Esophagus muscularis mucosa (tissue), 4 donors: ENCODE measurements at regions not wholly inside any gene's neighbourhood (a gene's known extent, or its start where the extent isn't known, plus 50 kb on each side); places are given as distances from the start of the nearest gene placed in this dataset.

Source experiments
- DNase-seq: peaks from one replicate; pipeline ENCODE4 v3.0.0-alpha.2; 2017; ENCODE audit errors: extremely low spot score
- H3K27ac ChIP-seq, 4 donors: fragments of 200-600 bp; sonication (generic); replicated peaks in 1 of 4; 1 replicate in 3 of 4; 2 replicates in 1 of 4; pipeline ENCODE4 v1.5.1; 2016 to 2019; ENCODE audit warnings: mild to moderate bottlenecking in 1 of 4
- H3K27me3 ChIP-seq, 4 donors: fragments of 200-600 bp; sonication (generic); one replicate each; pipeline versions ENCODE4 v1.5.1 to v1.6.0; 2016 to 2019
- H3K36me3 ChIP-seq, 4 donors: fragments of 200-600 bp; sonication (generic); one replicate each; pipeline ENCODE4 v1.5.1; 2016 to 2019
- H3K4me1 ChIP-seq, 4 donors: fragments of 200-600 bp; sonication (generic); one replicate each; pipeline ENCODE4 v1.5.1; 2016 to 2019
- H3K4me3 ChIP-seq, 4 donors: fragments of 200-600 bp; sonication (generic); 1 replicate in 2 of 4; 2 replicates in 2 of 4; pipeline ENCODE4 v1.5.1; 2016 to 2019; ENCODE audit warnings: mild to moderate bottlenecking in 4 of 4, moderate library complexity in 1 of 4
- H3K9me3 ChIP-seq, 4 donors: fragments of 200-600 bp; sonication (generic); 1 replicate in 3 of 4; 2 replicates in 1 of 4; pipeline ENCODE4 v1.5.1; 2016 to 2019
- CTCF ChIP-seq, 3 experiments: fragments of 200-600 bp in 2 of 3; fragments of 450-650 bp in 1 of 3; sonication (generic) in 2 of 3; IDR thresholded peaks; one replicate each; pipeline ENCODE4 v1.5.1; 2017 to 2019; ENCODE audit warnings: antibody characterized with exemption in 3 of 3, mild to moderate bottlenecking in 2 of 3, moderate library complexity in 1 of 3
- EP300 ChIP-seq: sonication (generic); formaldehyde crosslinking; IDR thresholded peaks from one replicate; pipeline ENCODE4 v1.6.1; 2017; ENCODE audit warnings: antibody characterized with exemption
- POLR2A ChIP-seq: fragments of 450-650 bp; IDR thresholded peaks from one replicate; pipeline ENCODE4 v1.6.1; 2017; ENCODE audit warnings: antibody characterized with exemption, moderate library complexity, mild to moderate bottlenecking, low read depth
- POLR2AphosphoS5 ChIP-seq, 2 donors: sonication (generic); formaldehyde crosslinking; IDR thresholded peaks; one replicate each; pipeline ENCODE4 v1.6.1; 2017; ENCODE audit warnings: antibody characterized with exemption in 2 of 2
- WGBS: methylation state at CpG from one replicate; pipeline ENCODE4 v1.1.5; 2018; 5-methylcytosine and 5-hydroxymethylcytosine counted together
- intact Hi-C: fragments of 100-400 bp; cut with DNase I; formaldehyde crosslinking; loops from one replicate; pipeline ENCODE4 v1.15.1; 2023

- H3K36me3 ChIP-seq, result no peaks in the 10 kb centered on the region
- no peak for DNase-seq
- H3K4me3 ChIP-seq, result no peak overlapping the region
- 59% methylated on average over 1 of the region's 1 CpG for WGBS
- no peaks in the 10 kb centered on the region for H3K4me1 ChIP-seq
- TF ChIP-seq POLR2A (no peak), POLR2AphosphoS5 (IDR thresholded peaks at IDR 0.05) (no peak), EP300 (no peak), CTCF (IDR thresholded peaks at IDR 0.05) (no peak)
- no peak overlapping the region for H3K27ac ChIP-seq
- intact Hi-C loops, result no loop called here
- no peaks in the 10 kb centered on the region for H3K9me3 ChIP-seq
- H3K27me3 ChIP-seq, result peaks cover 0 to 22% (median 0%) of the 10 kb centered on the region in 4 donors
Measured at GRCh38 chr9:134976403-134976802, 58.7 kb upstream of the FCN1 start.

DNA sequence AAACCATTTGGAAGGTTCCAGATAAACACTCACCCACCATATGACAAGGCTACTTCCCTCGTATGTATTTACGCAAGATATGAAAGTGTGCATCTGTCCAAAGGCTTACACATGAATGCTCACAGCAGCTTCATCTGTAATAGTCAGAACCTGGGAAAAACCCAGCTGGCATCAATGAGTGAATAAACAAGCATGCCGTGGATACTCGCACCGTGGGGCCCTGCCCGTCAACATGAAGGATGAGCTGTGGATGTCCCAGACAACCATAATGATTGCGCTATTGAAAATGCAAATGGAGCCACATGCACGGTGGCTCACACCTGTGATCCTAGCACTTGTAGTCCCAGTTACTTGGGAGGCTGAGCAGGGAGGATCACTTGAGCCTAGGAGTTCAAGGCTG, 60.6 kb upstream of the FCN1 start:
- WGBS, result 80% methylated on average over 8 of the region's 8 CpGs
- Histone ChIP-seq H3K4me3 (no peak overlapping the region), H3K36me3 (no peaks in the 10 kb centered on the region), H3K27me3 (peaks cover 0 to 22% (median 0%) of the 10 kb centered on the region in 4 donors), H3K27ac (no peak overlapping the region), H3K4me1 (no peaks in the 10 kb centered on the region), H3K9me3 (no peaks in the 10 kb centered on the region)
- TF ChIP-seq CTCF (IDR thresholded peaks at IDR 0.05), result no peak
- TF ChIP-seq POLR2AphosphoS5 (IDR thresholded peaks at IDR 0.05), result no peak
- no peak for TF ChIP-seq POLR2A
- no peak for TF ChIP-seq EP300
- intact Hi-C loops, result no loop called here
- no peak for DNase-seq

DNA sequence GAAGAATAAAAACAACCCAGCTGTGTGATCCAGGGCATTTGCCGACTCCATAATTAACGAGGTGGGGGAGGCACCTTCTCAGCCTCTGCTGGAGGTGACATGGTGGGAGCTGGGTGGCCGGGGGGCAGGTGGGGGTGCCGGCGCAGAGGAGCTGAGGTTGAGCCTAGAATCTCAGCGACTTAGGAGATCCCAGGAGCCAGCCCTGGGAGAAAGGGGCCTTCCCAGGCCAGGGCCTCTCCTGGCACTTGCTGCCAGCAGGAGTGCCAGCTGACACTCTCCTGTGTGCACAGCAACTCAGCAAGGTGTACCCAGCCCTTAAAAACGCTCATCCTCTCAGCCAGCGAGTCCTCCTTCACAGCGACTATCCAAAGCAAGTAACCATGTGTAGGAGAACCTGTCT, 62.8 kb upstream of the FCN1 start:
- no peak overlapping the region for H3K4me3 ChIP-seq
- intact Hi-C loops, result no loop called here
- peaks cover 0 to 32% (median 0%) of the 10 kb centered on the region in 4 donors for H3K27me3 ChIP-seq
- peaks cover 0 to 2% (median 0%) of the 10 kb centered on the region in 4 donors for H3K9me3 ChIP-seq
- H3K4me1 ChIP-seq, result no peaks in the 10 kb centered on the region
- no peak for DNase-seq
- no peak for TF ChIP-seq CTCF (IDR thresholded peaks at IDR 0.05)
- TF ChIP-seq POLR2A, result no peak
- TF ChIP-seq POLR2AphosphoS5 (IDR thresholded peaks at IDR 0.05), result no peak
- TF ChIP-seq EP300, result no peak
- H3K36me3 ChIP-seq, result no peaks in the 10 kb centered on the region
- no peak overlapping the region for H3K27ac ChIP-seq
- 84% methylated on average over 5 of the region's 9 CpGs for WGBS

GRCh38 chr9:134980991-134981390, 63.3 kb upstream of the FCN1 start:
- no peak for DNase-seq
- Histone ChIP-seq H3K36me3 (no peaks in the 10 kb centered on the region), H3K27me3 (peaks cover 0 to 32% (median 0%) of the 10 kb centered on the region in 4 donors), H3K27ac (no peak overlapping the region), H3K4me1 (no peaks in the 10 kb centered on the region), H3K4me3 (no peak overlapping the region), H3K9me3 (peaks cover 0 to 6% (median 0%) of the 10 kb centered on the region in 4 donors)
- intact Hi-C loops, result no loop called here
- TF ChIP-seq POLR2AphosphoS5 (IDR thresholded peaks at IDR 0.05) (no peak), CTCF (IDR thresholded peaks at IDR 0.05) (no peak), EP300 (no peak), POLR2A (no peak)
- WGBS, result 89% methylated on average over 9 of the region's 10 CpGs

DNA sequence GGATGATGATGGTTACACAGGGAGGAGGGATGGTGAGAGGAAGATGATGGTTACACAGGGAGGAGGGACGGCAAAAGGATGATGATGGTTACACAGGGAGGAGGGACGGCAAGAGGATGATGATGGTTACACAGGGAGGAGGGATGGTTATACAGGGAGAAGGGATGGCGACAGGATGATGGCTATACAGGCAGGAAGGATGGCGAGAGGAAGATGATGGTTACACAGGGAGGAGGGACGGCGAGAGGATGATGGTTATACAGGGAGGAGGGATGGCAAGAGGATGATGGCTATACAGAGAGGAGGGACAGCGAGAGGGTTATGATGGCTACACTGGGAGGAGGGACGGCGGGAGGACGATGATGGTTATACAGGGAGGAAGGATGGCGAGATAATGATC, 64.1 kb upstream of the FCN1 start:
- intact Hi-C loops, result no loop called here

More for the DNA sequence above, 64.1 kb upstream of the FCN1 start:
- no peaks in the 10 kb centered on the region for H3K4me1 ChIP-seq
- no peak for TF ChIP-seq POLR2AphosphoS5 (IDR thresholded peaks at IDR 0.05)
- DNase-seq, result no peak
- H3K4me3 ChIP-seq, result no peak overlapping the region
- H3K27ac ChIP-seq, result no peak overlapping the region
- H3K36me3 ChIP-seq, result no peaks in the 10 kb centered on the region
- H3K9me3 ChIP-seq, result peaks cover 0 to 8% (median 2%) of the 10 kb centered on the region in 4 donors
- 92% methylated on average over 11 of the region's 11 CpGs for WGBS
- peaks cover 0 to 32% (median 0%) of the 10 kb centered on the region in 4 donors for H3K27me3 ChIP-seq
